HG03565 (cell line): ENCODE measurements at regions not wholly inside any gene's neighbourhood (a gene's known extent, or its start where the extent isn't known, plus 50 kb on each side); places are given as distances from the start of the nearest gene placed in this dataset.
"Not testable (repeated sequence)": the region's sequence is repeated elsewhere in the genome, so short reads cannot be mapped to it uniquely, and the experiment has no call there.

Source experiments
- ATAC-seq: cut with Tn5 transposase; IDR thresholded peaks from one replicate; pipeline ENCODE4 v1.9.1; 2021; ENCODE audit warnings: mild to moderate bottlenecking, moderate library complexity; ENCODE audit not compliant: unreplicated experiment

DNA sequence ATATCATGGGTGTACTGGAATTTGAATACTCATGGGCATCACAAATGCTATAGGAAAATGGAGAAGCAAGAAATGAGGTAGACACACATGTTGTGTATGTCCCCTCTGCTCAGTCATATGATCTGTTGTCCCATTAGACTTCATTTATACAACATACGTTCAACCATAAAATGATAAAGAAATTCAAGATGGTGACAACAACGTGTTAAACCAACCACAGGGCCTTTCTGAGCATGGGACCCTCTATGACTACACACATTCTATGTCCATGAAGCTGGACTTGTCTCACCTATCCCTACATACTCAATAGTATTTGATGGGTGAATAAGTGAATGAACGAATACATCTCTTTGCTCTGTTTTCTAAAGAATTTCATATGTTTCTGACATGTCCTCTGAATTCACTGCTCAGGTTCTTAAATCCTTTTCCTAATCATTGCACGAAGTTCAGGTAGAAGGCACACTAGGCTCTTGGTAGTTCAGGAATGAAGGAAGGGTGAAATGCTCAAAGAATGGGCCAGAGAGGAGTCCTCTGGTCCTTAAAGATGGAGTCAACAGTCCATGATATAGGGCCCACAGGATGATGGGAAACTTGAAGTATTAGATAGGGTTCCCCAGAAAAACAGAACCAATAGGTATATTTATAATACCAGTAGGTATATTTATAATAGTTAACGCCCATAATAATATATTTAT is 105.7 kb upstream of the PPM1H start:
- ATAC-seq, result no peak

DNA sequence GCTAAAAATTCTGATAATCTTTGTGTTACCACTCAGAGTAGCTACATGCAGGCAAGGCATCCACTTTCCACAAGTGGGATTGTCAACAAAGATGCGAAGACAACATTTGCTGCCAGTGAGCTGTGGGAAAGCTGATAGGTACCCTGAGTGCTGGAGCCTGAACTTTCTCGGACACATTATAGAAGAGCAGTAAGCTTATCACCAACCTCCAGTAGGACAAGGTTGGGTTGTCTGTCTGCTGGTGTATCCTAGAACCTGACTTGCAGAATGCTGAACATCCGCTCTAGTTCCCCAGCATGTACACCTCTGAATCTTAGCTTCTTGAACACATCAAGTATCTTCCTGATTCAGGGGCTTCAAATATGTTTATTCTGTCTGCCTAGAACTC is 103.8 kb upstream of the PPM1H start:
- no peak for ATAC-seq

- ATAC-seq, result no peak
Measured at GRCh38 chr12:63037746-63038712, 103.1 kb upstream of the PPM1H start.

DNA sequence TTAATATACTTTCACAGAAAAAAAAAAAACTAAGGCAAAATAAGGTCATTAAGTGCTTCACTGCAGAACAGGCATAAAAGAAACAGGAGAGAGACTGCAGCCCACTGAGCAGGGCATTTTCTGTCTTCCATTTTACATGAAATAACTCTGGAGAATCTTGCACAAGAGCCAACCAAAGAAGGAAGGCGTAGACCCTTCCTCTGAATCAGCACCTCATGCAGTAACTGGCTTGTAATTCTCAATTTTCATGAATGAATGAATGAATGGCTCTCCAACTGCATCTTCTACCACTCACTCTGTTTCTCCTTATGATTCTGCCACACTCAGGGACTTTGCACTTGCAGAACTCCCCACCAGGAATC is 102.0 kb upstream of the PPM1H start:
- no peak for ATAC-seq

GRCh38 chr12:63036216-63036973 is 101.4 kb upstream of the PPM1H start:
- ATAC-seq, result no peak

DNA sequence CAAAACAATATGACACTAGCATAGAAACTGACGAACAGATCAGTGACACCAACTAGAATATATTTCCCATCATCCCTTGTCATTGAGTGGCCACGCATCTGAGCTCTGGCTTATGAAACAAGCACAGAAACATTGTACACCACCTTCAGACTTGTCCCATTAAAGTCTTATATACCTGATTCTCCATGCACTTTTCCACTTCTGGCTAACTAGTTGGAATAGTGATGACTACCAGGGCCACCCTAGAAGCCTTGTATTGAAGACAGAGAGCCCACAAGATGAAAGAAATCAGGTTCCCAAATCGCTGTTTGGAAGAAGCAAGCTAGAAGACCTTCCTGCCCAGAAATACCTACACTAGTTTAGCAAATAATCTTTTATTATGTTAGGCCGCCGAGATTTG is 99.7 kb upstream of the PPM1H start:
- ATAC-seq, result no peak

DNA sequence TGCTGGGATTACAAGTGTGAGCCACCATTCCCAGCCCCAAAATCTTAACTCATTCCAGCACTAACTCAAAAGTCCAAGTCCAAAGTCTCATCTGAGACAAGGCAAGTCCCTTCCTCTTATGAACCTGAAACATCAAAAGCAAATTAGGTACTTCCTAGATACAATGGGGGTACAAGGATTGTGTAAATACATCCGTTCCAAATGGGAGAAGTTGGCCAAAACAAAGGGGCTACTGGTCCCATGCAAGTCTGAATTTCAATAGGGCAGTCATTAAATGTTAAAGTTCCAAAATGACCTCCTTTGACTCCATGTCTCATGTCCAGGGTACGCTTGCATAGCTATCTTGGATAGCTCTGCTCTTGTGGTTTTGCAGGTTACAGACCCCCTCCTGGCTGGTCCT is 94.7 kb upstream of the PPM1H start:
- ATAC-seq, result no peak

GRCh38 chr12:63028951-63029350 is 94.0 kb upstream of the PPM1H start:
- no peak for ATAC-seq

- ATAC-seq, result no peak
Measured at GRCh38 chr12:63025116-63025515, 90.2 kb upstream of the PPM1H start.

- no peak for ATAC-seq
Measured at GRCh38 chr12:63023926-63024325, 89.0 kb upstream of the PPM1H start.

DNA sequence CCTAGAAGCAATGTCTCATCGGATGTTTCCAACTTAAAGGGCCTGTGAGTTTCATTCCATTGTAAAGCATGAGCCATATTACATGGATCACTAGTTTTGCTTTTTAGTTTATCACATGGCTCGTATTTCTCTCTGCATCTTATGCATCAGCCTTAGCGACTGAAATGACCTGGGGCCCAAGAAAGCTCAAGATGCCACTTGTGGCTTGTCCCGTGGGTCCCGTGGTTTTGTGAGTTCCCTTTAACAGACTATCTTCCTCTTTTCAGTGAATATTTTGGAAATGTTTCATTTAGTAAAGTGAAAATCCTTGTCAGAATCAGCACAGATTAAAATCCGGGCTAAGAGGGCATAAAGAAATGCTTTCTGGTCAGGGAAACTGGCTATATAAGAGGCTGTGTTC is 86.2 kb upstream of the PPM1H start:
- ATAC-seq, result no peak

DNA sequence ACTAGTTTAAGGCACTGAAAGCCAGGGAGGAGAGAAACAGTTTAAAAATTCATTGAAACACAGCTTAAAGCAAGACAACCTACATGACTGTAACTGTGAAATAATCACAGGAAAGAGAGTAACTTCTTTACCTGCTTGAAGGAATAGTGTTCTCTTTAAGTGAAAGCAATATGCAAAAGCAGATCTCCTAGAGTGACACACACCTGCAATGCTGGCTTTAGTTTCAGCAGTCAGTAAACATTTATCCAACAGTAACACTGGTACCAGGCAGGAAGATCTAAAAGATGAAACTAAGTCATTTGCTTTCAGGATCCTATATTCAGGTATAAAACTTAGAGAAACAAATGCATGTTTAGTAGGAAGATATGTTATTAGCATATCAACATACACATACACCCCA is 85.3 kb upstream of the PPM1H start:
- ATAC-seq, result no peak

GRCh38 chr12:63018273-63018672 is 83.3 kb upstream of the PPM1H start:
- no peak for ATAC-seq

DNA sequence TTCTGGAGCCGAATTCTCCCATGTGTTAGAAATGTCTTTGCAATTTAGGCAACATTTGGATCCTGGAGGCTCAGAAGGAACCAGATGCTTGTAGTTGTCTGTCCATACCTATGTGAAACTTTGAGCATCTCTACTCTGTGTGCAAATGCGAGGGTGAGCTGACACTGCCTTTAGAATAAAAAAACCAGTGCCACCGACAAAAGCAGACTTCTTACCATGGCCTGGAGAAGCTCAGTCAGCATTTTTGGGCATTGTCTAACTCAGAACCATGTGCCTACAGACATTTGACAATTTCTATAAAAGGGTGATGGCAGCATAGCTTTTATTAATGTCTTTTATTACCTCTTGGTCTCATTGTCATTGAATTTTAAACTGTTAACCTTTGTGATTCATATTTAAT is 78.4 kb upstream of the PPM1H start:
- ATAC-seq, result no peak

DNA sequence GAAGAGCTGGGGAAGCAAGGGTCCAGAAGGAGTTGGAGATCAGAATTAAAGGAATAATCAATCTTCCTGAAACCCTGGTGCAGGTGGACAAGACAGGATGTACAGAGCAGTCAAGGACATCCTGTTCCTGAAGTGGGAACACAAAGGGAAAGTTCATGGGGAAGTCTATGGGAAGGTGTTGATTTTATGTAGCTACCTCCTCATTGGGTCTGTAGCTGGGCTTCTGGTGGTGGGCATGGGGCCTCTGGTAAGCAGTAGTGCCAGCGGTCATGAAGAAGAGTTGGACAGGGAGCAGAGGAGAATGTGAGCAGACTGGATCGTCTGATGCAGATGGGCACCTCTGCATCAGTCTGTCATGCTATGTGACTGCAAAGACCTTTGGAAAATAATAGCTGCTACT is 75.7 kb upstream of the PPM1H start:
- ATAC-seq, result no peak

- ATAC-seq, result no peak
Measured at GRCh38 chr12:63008372-63008771, 73.4 kb upstream of the PPM1H start.

GRCh38 chr12:63007726-63008125 is 72.8 kb upstream of the PPM1H start:
- no peak for ATAC-seq

GRCh38 chr12:63006536-63006935 is 71.6 kb upstream of the PPM1H start:
- no peak for ATAC-seq

GRCh38 chr12:63005382-63005781 is 70.4 kb upstream of the PPM1H start:
- ATAC-seq, result no peak

DNA sequence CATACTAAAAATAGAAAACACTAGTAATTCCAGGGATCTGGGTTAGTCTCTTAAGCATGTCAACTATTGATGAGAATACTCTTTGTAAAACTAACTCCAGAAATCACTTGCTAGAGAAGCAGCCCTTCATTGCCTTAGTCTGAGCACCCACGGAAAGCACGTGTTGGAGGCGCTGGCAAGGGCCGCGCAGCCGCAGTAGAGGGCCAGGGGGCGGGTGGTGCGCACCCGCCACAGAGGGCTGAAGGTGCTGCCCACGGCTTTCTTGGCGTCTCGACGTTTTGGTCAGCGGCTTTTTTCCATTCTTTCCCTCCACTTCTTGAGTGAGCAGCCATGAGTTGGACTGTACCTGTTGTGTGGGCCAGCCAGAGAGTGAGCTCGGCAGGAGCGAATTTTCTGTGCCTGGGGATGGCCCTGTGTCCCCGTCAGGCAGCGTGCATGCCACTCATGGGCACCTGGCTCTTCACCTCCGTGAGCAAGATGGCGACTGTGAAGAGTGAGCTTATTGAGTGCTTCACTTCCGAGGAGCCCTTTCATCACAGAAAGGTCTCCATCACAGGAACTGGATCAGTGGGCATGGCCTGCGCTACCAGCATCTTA is 68.4 kb upstream of the PPM1H start:
- ATAC-seq, result no peak

GRCh38 chr12:63002059-63002458 is 67.1 kb upstream of the PPM1H start:
- ATAC-seq, result not testable (repeated sequence)
